Anterior cingulate cortex (tissue), 58 donors: ENCODE measurements at regions not wholly inside any gene's neighbourhood (a gene's known extent, or its start where the extent isn't known, plus 50 kb on each side); places are given as distances from the start of the nearest gene placed in this dataset.

Source experiments
- DNase-seq, 58 donors: peaks; one replicate each; lab custom pipeline; 2025; lab: John Stamatoyannopoulos, UW

DNA sequence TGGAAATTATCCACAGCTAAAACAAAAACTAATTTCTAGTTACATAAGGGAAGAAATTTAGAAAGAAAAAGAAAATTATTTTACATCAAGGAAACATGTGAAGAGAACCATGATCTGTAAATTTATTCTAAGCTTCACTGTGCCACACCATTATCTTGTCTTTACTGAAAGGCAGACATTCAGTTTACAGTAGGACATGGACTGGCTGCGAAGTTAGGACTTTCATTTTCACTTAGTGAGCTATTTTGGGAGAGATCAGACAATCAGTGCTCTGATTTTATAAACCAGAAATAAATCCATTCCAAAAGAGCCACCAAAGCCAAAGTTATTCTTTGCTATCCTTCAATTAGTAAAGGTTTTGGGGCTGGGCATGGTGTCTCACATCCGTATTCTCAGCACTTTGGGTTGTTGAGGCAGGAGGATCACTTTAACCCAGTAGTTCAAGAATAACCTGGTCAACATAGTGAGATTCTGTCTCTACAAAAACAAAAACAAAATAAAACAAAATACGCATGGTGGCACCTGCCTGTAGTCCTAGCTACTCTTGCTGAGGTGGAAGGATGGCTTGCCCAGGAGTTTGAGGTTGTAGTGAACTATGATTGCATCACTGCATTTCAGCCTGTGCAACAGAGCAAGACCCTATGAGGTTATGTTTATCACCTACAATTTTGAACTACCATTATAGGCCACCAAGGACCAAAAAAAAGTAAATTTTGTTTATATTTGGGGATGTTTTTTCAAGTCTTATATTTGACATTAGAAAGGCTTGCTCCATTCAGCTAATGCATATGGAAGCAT lies 1084.8 kb upstream of the ATXN7L3B start:
- DNase-seq, result no peak

GRCh38 chr12:73460212-73460611 lies 1077.4 kb upstream of the ATXN7L3B start:
- no peak for DNase-seq

DNA sequence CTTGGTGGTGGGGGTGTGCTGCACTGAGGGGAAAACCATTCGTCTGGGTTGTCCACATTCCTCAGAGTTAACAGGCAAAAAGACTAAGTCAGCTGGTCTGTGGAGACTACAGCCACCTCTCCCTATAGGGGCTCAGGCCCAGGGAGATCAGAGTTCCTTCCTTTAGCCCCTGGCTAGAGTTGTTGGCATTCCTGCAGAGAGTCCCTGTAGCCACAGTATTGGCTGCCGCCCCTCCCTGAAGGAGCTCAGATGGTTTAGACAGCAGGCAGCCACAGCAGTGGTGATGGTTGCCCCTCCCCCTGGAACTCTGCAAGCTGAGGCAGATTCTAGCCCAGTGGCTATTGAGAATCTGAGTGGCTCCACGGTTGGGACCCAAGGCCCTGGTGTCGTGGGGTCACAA lies 1072.5 kb upstream of the ATXN7L3B start:
- no peak for DNase-seq

DNA sequence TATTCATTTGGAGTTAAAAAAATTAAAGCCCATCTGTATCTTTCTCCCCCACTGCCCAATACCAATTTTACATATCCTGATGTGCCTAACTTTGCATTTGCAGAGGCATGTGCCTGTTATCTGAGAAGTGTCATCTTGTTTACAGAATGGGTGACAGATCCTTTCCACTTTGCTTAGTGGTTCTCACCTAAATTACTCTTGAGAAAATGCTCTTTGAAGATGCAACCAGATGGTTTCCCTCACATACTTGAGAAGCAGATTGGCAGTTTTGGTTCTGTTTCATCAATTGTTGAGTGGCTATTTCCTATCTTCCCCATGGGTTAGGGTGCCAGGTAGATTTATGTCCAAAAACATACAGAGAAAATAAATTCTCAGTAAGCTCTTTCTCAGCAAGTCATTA lies 1051.4 kb upstream of the ATXN7L3B start:
- DNase-seq, result no peak

- no peak for DNase-seq
Observed at GRCh38 chr12:73506611-73507010, 1031.0 kb upstream of the ATXN7L3B start.

DNA sequence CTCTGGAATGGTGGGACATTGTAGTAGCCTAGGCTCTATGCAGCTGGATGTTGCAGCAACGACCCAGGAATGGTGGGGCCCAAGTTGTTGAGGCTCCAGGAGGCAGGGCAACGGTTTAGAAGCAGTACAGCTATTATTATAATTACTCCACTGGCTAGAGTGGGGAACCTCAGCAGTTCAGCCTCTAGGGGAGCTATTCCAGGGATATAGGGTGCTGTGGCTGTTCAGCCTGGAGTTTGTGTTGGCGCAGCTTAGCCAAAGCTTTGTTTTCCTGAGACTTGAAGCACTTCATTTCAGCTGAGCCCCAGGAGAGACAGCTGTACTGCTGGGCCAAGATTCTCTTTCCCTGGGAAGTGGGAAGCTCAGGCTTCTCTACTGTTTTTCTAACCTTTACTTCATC lies 1023.0 kb upstream of the ATXN7L3B start:
- DNase-seq, result no peak

DNA sequence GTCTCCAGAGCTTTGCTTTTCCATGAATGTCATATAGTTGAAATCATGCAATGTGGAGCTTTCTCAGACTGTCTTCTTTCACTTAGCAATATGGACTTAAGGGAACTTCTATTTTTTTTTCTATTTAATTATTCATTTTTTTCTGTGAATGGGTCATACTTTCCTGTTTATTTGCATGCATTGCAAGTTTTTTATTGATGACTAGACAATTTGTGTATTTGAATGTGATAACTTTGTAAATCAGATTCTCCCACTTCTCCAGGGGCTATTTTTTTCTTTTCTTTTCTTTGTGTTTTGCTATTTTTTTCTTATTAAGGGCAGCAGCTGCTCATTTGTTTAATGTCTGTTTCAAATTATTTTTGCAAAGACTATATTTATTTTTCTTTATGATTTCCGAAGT lies 1019.8 kb upstream of the ATXN7L3B start:
- no peak for DNase-seq

DNA sequence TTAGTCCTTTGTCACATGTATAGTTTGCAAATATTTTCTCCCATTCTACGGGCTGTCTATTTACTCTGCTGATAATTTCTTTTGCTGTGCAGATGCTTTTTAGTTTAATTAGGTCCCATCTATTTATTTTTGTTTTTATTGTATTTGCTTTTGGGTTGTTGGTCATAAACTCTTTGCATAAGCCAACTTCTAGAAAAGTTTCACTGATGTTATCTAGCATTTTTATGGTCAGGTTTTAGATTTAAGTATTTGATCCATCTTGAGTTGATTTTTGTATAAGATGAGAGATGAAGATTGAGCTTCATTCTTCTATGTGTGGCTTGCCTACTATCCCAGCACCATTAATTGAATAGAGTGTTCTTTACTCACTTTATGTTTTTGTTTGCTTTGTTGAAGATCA lies 1008.4 kb upstream of the ATXN7L3B start:
- no peak for DNase-seq

DNA sequence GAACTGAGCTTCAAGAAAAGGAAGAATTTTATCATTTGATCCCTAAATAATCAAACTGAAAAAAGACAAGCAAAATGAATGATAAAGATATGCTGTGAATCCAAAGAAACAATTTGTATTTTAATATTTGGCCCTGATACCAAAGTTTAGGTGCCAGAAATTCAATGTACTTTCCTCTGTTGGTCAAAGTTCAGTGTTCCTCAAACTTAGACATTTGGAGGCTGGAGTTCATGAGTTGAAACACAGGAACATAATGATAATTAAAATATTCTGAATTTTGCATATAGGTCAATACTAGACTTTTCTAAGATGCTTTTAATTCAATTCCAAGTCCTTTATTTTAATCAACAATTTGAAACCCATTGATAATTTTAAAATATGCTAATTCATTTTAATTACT lies 1007.7 kb upstream of the ATXN7L3B start:
- DNase-seq, result no peak

GRCh38 chr12:73531752-73532151 lies 1005.9 kb upstream of the ATXN7L3B start:
- no peak for DNase-seq

GRCh38 chr12:73547421-73547820 lies 990.2 kb upstream of the ATXN7L3B start:
- DNase-seq, result no peak

DNA sequence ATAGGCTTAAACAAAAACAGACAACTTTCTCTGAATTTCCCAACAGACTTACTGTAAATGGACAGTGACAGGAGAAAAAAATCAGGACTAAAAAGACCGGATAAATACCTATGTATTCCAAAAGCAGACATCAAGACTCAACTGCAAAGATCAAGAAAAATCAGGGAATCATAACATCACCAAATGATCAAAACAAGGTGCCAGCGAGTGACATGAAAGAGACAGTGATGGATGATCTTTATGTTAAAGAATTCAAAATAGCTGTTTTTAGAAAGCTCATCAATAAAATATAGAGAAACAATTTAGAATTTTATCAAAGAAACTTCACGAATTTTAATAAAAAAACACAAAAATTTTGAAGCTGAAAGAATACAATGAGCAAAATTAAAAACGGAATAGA lies 952.5 kb upstream of the ATXN7L3B start:
- no peak for DNase-seq

DNA sequence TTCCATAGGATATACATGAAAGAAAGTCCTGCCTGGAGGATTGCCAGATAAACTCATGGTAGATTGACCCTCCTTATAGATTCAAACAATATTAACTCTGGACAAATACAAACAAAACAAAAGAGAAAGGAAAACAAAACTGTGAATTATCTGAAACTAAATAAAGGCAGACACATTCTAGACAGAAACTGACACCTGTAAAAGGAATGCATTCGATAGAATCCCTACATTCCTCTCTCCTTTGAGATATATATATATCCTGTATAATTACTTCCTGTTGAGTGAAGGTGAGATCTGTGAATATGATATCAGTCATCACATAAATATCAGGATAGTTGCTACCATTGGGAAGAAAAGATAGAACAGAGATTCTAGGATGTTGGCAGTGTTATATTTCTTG lies 948.4 kb upstream of the ATXN7L3B start:
- no peak for DNase-seq

DNA sequence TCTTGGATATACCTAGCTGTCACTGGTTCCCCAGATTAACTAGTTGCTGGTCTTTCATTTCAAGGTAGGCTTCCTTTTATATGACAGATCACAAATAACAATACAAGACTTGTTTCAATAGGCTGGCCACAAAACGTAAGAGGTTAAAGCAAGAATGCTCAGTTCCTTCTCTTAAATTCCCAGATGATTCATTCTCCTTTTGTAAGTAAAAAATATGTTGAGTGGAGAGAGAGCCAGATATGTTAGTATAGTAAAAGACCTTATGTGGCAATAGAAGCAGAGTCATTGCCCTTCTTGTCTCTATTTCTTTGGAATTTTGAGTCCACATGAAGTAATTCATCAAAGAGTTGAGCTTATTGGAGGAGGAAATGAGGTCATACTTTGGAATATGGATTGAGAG lies 939.0 kb upstream of the ATXN7L3B start:
- no peak for DNase-seq

GRCh38 chr12:73599268-73599667 lies 938.4 kb upstream of the ATXN7L3B start:
- DNase-seq, result no peak

GRCh38 chr12:73605925-73606324 lies 931.7 kb upstream of the ATXN7L3B start:
- DNase-seq, result peak in 1 of 58 donors; percentile 0

GRCh38 chr12:73612551-73612950 lies 925.1 kb upstream of the ATXN7L3B start:
- no peak for DNase-seq

DNA sequence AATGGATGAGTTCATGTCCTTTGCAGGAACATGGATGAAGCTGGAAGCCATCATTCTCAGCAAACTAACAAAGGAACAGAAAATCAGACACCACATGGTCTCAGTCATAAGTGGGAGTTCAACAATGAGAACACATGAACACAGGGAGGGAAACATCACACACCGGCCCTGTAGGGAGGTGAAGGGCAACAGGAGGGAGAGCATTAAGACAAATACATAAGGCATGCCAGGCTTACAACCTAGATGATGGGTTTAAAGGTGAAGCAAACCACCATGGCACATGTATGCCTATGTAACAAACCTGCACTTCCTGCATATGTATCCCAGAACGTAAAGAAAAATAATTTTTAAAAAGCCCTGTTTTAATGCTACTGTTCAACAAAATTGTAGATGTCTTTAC lies 914.2 kb upstream of the ATXN7L3B start:
- no peak for DNase-seq

DNA sequence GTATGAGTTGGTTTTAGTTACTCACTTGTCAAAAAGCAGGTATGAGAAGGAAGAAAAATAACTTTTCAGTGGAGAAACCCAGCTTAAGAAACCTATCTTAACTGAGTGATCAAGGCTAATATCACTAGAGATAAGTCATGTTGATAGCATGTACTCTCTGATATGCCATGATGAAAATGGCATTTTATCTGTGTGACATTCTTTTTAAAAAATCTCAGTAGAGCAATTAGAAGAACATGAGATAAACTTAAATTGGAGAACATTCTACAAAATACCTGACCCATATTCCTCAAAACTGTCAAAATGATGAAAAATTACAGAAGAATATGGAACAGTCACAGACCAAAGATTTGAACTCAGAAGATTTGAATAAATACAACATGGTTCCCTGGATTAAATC lies 912.4 kb upstream of the ATXN7L3B start:
- DNase-seq, result no peak

GRCh38 chr12:73629171-73629570 lies 908.5 kb upstream of the ATXN7L3B start:
- no peak for DNase-seq

GRCh38 chr12:73629893-73630831 lies 907.5 kb upstream of the ATXN7L3B start:
- no peak for DNase-seq

GRCh38 chr12:73632191-73632590 lies 905.4 kb upstream of the ATXN7L3B start:
- no peak for DNase-seq
